GM23338 (cell line): ENCODE measurements at regions not wholly inside any gene's neighbourhood (a gene's known extent, or its start where the extent isn't known, plus 50 kb on each side); places are given as distances from the start of the nearest gene placed in this dataset.

Experiments
- ATAC-seq: fragments of 200-7000 bp; cut with Tn5 transposase; 3 replicates; pipeline ENCODE4 v1.9.1; 2020
- DNase-seq: peaks from one replicate; pipeline ENCODE4 v3.0.0-alpha.2; 2015; ENCODE audit warnings: low spot score
- H2AFZ ChIP-seq: fragments of 200-600 bp; sonication (generic); 2 replicates; pipeline ENCODE4 v1.8.0; 2016; ENCODE audit warnings: antibody characterized with exemption, mild to moderate bottlenecking, moderate library complexity
- H3F3A ChIP-seq: fragments of 200-600 bp; sonication (generic); replicated peaks from 2 replicates; pipeline ENCODE4 v1.8.0; 2017; ENCODE audit warnings: antibody characterized with exemption, mixed run types, low read depth
- H3K27ac ChIP-seq: fragments of 200-600 bp; sonication (generic); 2 replicates; pipeline ENCODE4 v1.6.1; 2016; ENCODE audit warnings: low read depth
- H3K27me3 ChIP-seq: fragments of 200-600 bp; sonication (generic); 2 replicates; pipeline ENCODE4 v1.8.0; 2016; ENCODE audit warnings: mild to moderate bottlenecking, mixed run types, moderate library complexity; ENCODE audit not compliant: insufficient read depth
- H3K36me3 ChIP-seq: fragments of 200-600 bp; sonication (generic); 2 replicates; pipeline ENCODE4 v1.8.0; 2016; ENCODE audit warnings: mild to moderate bottlenecking; ENCODE audit not compliant: insufficient read depth
- H3K4me1 ChIP-seq: fragments of 200-600 bp; sonication (generic); 2 replicates; pipeline ENCODE4 v1.8.0; 2016; ENCODE audit warnings: mild to moderate bottlenecking, moderate library complexity; ENCODE audit not compliant: insufficient read depth
- H3K4me2 ChIP-seq: fragments of 200-600 bp; sonication (generic); 2 replicates; pipeline ENCODE4 v1.7.1; 2017; ENCODE audit warnings: mixed run types
- H3K4me3 ChIP-seq: fragments of 200-600 bp; sonication (generic); 2 replicates; pipeline ENCODE4 v1.6.1; 2016; ENCODE audit warnings: mixed run types
- H3K79me2 ChIP-seq: fragments of 200-600 bp; sonication (generic); replicated peaks from 2 replicates; pipeline ENCODE4 v1.8.0; 2017; ENCODE audit warnings: mild to moderate bottlenecking; ENCODE audit not compliant: insufficient read depth
- H3K9me2 ChIP-seq: fragments of 200-600 bp; sonication (generic); 2 replicates; pipeline ENCODE4 v1.8.0; 2017; ENCODE audit not compliant: insufficient read depth
- H4K20me1 ChIP-seq: fragments of 200-600 bp; sonication (generic); replicated peaks from 2 replicates; pipeline ENCODE4 v1.8.0; 2017; ENCODE audit warnings: mild to moderate bottlenecking; ENCODE audit not compliant: insufficient read depth
- H3K27ac Mint-ChIP-seq: 2 replicates; pipeline ENCODE4 v1.8.0; 2020; ENCODE audit warnings: inconsistent platforms, mild to moderate bottlenecking, moderate library complexity, mixed read lengths
- H3K27me3 Mint-ChIP-seq: 3 replicates; pipeline ENCODE4 v1.8.0; 2022; ENCODE audit warnings: low read depth, mild to moderate bottlenecking, moderate library complexity, mixed read lengths, inconsistent platforms; ENCODE audit not compliant: insufficient read depth, poor library complexity
- H3K36me3 Mint-ChIP-seq: 3 replicates; pipeline ENCODE4 v1.8.0; 2021; ENCODE audit warnings: low read depth, mild to moderate bottlenecking, inconsistent platforms, moderate library complexity, mixed read lengths
- H3K4me1 Mint-ChIP-seq: 3 replicates; pipeline ENCODE4 v1.8.0; 2020; ENCODE audit warnings: mild to moderate bottlenecking, inconsistent platforms, mixed read lengths
- H3K4me3 Mint-ChIP-seq: 3 replicates; pipeline ENCODE4 v1.8.0; 2021; ENCODE audit warnings: moderate library complexity, mild to moderate bottlenecking, inconsistent platforms, mixed read lengths
- H3K9me3 Mint-ChIP-seq: 3 replicates; pipeline ENCODE4 v1.8.0; 2020; ENCODE audit warnings: moderate library complexity, mild to moderate bottlenecking, inconsistent platforms, mixed read lengths
- CREB1 ChIP-seq: fragments of 250-450 bp; sonication (Bioruptor Pico); IDR thresholded peaks from 2 replicates; pipeline ENCODE4 v1.5.0; 2020; ENCODE audit warnings: low read depth, mild to moderate bottlenecking, moderate library complexity
- CTCF ChIP-seq, 2 experiments: fragments of 200-600 bp in 1 of 2; sonication (generic) in 1 of 2; conservative IDR thresholded peaks; 2 replicates each; pipeline versions ENCODE4 v1.5.1 to v1.6.1; 2016 to 2017; ENCODE audit warnings: antibody characterized with exemption in 2 of 2, low read depth in 2 of 2, mild to moderate bottlenecking in 2 of 2, moderate library complexity in 1 of 2
- ETS1 ChIP-seq: IDR thresholded peaks from 2 replicates; pipeline ENCODE4 v1.6.1; 2016; ENCODE audit warnings: antibody characterized with exemption
- EZH2 ChIP-seq: fragments of 200-600 bp; sonication (generic); IDR thresholded peaks from one replicate; pipeline ENCODE4 v1.8.0; 2017; ENCODE audit warnings: antibody characterized with exemption, mild to moderate bottlenecking, low read depth; ENCODE audit not compliant: unreplicated experiment
- EZH2phosphoT487 ChIP-seq: fragments of 200-600 bp; sonication (generic); IDR thresholded peaks from one replicate; pipeline ENCODE4 v1.8.1; 2018; ENCODE audit warnings: antibody characterized with exemption; ENCODE audit not compliant: unreplicated experiment
- JUNB ChIP-seq: IDR thresholded peaks from one replicate; pipeline ENCODE4 v1.6.1; 2016; ENCODE audit warnings: antibody characterized with exemption; ENCODE audit not compliant: unreplicated experiment
- NANOG ChIP-seq: IDR thresholded peaks from 2 replicates; pipeline ENCODE4 v1.6.1; 2016; ENCODE audit warnings: antibody characterized with exemption, borderline replicate concordance
- POLR2AphosphoS5 ChIP-seq: IDR thresholded peaks from 2 replicates; pipeline ENCODE4 v1.6.1; 2016; ENCODE audit warnings: antibody characterized with exemption, low read depth
- REST ChIP-seq: IDR thresholded peaks from one replicate; pipeline ENCODE4 v1.6.1; 2018; ENCODE audit warnings: antibody characterized with exemption; ENCODE audit not compliant: unreplicated experiment
- STAT1 ChIP-seq: IDR thresholded peaks from one replicate; pipeline ENCODE4 v1.6.1; 2016; ENCODE audit warnings: antibody characterized with exemption; ENCODE audit not compliant: unreplicated experiment
- ZNF114 ChIP-seq: fragments of 250-450 bp; sonication (Bioruptor Pico); IDR thresholded peaks from 2 replicates; pipeline ENCODE4 v1.5.0; 2020; ENCODE audit warnings: mild to moderate bottlenecking, moderate library complexity
- ZNF331 ChIP-seq: fragments of 250-450 bp; sonication (Bioruptor Pico); IDR thresholded peaks from 2 replicates; pipeline ENCODE4 v1.5.0; 2020; ENCODE audit warnings: low read depth, mild to moderate bottlenecking, moderate library complexity
- ZNF462 ChIP-seq: fragments of 250-450 bp; sonication (Bioruptor Pico); IDR thresholded peaks from 2 replicates; pipeline ENCODE4 v1.5.0; 2020; ENCODE audit warnings: mild to moderate bottlenecking, moderate library complexity

GRCh38 chr3:102614021-102614569 is 179.3 kb downstream of the ZPLD1 start:
- Histone ChIP-seq H3K4me3 (no peak overlapping the region), H3K36me3 (no peaks in the 10 kb centered on the region), H3K9me2 (no peaks in the 10 kb centered on the region), H2AFZ (no peak overlapping the region), H3K27me3 (no peaks in the 10 kb centered on the region), H3K4me1 (no peaks in the 10 kb centered on the region), H4K20me1 (no peaks in the 10 kb centered on the region), H3F3A (no peaks in the 10 kb centered on the region), H3K27ac (no peak overlapping the region), H3K79me2 (no peaks in the 10 kb centered on the region), H3K4me2 (no peak overlapping the region)
- no peak for ATAC-seq
- Mint-ChIP-seq H3K36me3 (no peaks in the 10 kb centered on the region), H3K9me3 (no peaks in the 10 kb centered on the region), H3K4me3 (no peak overlapping the region), H3K27me3 (peaks cover 2% of the 10 kb centered on the region), H3K27ac (no peak overlapping the region), H3K4me1 (peaks cover 5% of the 10 kb centered on the region)
- DNase-seq: peak; percentile 6
- TF ChIP-seq EZH2: no peak
- TF ChIP-seq ZNF114: no peak
- no peak for TF ChIP-seq CREB1
- no peak for TF ChIP-seq ZNF462 (CRISPR knock-in tag)
- TF ChIP-seq EZH2phosphoT487: no peak
- TF ChIP-seq ETS1: no peak
- TF ChIP-seq JUNB: no peak
- TF ChIP-seq ZNF331: no peak
- no peak for TF ChIP-seq REST
- no peak for TF ChIP-seq POLR2AphosphoS5
- no peak for TF ChIP-seq NANOG
- no peak for TF ChIP-seq CTCF (conservative IDR thresholded peaks at IDR 0.05; ENCODE audit: low read depth in 2 of 2)
- TF ChIP-seq STAT1: no peak
